Panc1 (cell line): ENCODE measurements at regions not wholly inside any gene's neighbourhood (a gene's known extent, or its start where the extent isn't known, plus 50 kb on each side); places are given as distances from the start of the nearest gene placed in this dataset.

Experiments used
- CTCF ChIP-seq: fragments of 450-650 bp; IDR thresholded peaks from 2 replicates; pipeline ENCODE4 v1.5.1; 2017; ENCODE audit warnings: mild to moderate bottlenecking
- POLR2AphosphoS5 ChIP-seq: IDR thresholded peaks from 2 replicates; pipeline ENCODE4 v1.6.1; 2012; ENCODE audit warnings: mild to moderate bottlenecking, low read depth, low read length, moderate library complexity
- SIN3A ChIP-seq: IDR thresholded peaks from 2 replicates; pipeline ENCODE4 v1.6.1; 2012; ENCODE audit warnings: low read depth, mild to moderate bottlenecking, low read length, moderate library complexity, borderline replicate concordance; ENCODE audit not compliant: insufficient read depth

GRCh38 chr11:96652516-96652915, 262.7 kb downstream of the JRKL start:
- no peak for TF ChIP-seq POLR2AphosphoS5
- no peak for TF ChIP-seq CTCF
- TF ChIP-seq SIN3A = no peak
